Muscle of arm (tissue), 1 donor: ENCODE measurements at regions not wholly inside any gene's neighbourhood (a gene's known extent, or its start where the extent isn't known, plus 50 kb on each side); places are given as distances from the start of the nearest gene placed in this dataset.
"Not testable (repeated sequence)": the region's sequence is repeated elsewhere in the genome, so short reads cannot be mapped to it uniquely, and the experiment has no call there.

Experiments
- DNase-seq: peaks from one replicate; pipeline ENCODE4 v3.0.0-alpha.2; 2013

DNA sequence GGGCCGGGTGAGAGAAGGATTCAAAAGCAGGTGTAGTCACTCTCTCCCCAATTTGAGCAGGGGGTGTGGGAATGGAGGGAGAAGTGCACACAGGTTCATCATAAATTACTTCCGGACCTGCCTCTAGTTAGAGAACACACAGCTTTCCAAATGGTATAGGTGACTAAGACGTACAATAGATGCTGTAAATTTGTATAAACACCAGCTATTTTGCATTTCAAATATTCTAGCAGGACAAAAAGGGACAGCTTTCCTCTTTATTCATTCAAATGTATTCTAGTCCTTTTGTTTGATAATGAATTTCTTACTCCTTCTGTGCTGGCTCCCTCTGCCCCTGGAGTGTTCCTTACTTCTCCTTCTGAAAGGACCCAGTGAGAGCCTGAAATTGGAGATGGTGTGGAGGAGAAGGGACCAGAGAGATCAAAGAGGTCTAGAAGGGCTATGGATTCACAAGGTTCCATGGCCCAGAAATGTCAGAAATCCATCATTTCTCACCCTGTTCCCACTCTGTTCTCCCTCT is 53.2 kb upstream of the SH3BP4 start:
- no peak for DNase-seq

DNA sequence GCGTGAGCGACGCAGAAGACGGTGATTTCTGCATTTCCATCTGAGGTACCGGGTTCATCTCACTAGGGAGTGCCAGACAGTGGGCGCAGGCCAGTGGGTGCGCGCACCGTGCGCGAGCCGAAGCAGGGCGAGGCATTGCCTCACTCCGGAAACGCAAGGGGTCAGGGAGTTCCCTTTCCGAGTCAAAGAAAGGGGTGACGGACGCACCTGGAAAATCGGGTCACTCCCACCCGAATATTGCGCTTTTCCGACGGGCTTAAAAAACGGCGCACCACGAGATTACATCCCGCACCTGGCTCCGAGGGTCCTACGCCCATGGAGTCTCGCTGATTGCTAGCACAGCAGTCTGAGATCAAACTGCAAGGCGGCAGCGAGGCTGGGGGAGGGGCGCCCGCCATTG is 63.4 kb upstream of the SH3BP4 start:
- not testable (repeated sequence) for DNase-seq

DNA sequence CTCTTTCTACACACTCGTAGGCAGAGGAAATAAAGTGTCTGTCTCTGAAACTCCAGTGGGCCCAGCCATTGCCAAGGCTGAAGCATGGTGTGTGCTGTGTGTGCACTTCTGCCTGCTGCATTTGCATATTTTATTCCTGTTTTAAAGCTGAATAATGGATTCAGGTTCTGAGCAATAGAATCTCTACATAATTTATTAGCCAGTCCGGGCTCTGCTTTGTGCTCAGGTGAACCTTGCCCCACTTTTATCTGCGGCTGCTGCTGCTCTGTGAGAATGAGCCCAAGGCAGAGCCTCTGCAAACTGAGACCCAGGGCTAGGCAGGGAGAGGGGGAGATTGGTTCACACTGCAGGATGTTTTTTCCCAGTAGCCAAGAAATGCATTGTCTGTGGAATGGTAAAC is 64.6 kb upstream of the SH3BP4 start:
- no peak for DNase-seq

DNA sequence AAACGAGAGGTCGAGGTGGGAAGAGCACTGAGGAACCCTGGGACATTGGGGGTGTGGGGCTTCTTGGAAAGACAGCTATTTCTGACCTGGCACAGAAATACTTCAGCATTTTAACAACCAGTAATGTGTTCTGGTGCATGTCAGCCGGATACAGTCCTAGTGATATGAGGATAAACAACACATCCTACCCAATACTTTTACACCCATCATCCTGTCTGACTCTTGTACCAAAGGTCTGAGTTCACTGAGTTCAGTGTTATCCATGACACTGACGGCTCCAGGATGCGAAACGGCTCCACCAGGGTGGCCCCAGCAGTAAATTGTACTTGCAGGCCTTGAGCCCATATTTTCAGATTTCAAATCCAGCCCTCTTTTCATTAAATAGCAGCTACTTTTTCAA is 65.9 kb upstream of the SH3BP4 start:
- no peak for DNase-seq

DNA sequence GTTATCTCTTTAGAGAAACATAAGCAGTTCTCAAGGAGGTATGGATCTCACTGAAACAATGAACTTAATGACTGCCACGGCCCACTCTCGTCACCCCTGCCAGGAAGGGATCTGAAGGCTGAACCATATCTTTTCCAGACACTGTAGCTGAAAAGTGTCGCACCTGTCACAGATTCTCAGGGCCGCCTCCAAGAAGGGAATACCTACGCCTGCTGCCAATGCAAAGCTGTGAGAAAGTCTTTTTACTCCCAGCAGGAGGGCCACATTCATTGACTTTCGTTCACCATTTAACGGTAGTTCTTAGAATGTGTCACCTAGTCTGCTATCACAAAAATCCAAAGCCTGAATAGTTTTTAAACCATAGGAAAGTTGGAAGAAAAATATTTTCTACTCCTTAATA is 66.7 kb upstream of the SH3BP4 start:
- no peak for DNase-seq

DNA sequence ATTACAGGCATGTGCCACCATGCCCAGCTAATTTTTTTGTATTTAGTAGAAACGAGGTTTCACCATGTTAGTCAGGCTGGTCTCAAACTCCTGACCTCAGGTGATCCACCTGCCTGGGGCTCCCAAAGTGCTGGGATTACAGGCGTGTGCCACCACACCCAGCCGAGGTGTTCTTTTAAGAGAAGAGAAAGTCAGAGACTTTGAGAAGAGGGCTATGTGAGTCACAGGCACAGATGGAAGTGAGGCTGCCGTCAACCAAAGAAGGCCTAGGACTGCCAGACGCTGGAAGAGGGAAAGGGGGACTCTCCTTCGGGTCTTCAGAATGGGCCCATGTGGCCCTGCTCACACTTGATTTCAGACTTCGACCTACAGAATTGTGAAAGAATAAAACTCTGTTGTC is 67.2 kb upstream of the SH3BP4 start:
- DNase-seq = no peak

DNA sequence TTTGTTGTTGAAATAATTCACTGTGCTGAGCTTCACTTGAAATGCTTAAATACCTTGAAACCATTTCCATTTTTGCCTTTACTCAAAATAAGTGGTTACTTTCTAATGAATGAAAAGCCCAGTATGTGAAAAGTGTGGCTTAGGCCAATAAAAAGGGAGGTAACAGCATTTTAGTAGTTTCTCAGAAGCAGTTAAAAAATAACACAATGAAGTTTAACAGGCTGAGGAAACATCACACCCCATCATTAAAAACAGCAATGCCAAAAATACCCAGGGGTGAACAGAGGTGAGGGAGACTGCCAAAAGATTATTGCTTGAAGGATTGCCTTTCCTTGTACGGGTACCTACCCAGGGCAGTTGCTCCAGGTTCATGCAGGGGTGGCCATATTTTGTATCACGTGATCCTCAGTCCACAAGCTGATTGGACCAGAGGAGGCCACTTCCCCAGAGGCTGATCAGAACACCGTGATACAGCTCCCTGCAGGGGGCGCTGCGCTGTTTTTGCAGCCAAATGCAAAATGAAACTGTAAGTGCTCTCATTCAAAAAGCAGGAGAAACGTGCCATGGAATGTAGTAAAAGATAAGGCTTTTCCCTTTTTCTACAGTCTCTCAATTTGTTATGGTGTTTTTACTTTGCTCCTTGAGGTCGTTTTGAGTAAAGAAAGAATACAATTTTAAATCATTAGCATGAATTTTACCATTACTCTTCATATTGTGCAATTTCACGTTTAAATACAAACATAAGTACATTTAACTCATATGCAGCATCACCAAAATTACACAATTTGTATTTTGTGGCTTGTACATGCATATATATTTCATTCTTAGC is 70.2 kb upstream of the SH3BP4 start:
- DNase-seq = peak; percentile 71

DNA sequence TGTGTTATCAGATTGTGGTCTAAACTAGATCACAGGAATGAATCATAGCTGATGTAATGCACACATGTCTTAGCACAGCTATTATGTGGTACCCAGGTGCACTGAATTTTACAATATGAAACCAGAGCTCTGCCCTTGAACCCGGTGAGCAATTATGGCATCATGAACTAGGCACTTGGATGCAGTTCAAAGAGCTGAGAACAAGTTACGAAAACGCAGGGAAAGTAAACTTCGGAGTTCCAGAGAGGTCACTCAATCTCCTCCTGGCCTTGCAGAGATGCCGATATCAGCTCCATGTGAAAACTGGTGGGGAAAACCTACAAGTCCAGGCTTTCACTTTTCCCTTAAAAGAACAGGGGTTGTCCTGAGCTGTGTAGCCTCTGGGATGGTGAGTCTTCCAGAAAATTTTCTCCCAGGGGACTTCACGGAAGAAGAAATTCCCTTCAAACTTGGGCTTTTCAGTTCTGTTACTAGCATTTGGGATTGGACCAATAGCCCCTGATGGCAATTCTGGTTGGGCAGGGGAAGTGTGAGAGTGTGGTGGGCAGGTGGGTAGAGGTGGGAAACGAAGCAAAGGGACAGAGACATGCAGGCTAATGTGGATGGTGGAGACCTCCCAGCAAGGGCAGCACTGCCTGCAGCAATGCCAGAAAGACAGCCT is 71.1 kb upstream of the SH3BP4 start:
- no peak for DNase-seq

DNA sequence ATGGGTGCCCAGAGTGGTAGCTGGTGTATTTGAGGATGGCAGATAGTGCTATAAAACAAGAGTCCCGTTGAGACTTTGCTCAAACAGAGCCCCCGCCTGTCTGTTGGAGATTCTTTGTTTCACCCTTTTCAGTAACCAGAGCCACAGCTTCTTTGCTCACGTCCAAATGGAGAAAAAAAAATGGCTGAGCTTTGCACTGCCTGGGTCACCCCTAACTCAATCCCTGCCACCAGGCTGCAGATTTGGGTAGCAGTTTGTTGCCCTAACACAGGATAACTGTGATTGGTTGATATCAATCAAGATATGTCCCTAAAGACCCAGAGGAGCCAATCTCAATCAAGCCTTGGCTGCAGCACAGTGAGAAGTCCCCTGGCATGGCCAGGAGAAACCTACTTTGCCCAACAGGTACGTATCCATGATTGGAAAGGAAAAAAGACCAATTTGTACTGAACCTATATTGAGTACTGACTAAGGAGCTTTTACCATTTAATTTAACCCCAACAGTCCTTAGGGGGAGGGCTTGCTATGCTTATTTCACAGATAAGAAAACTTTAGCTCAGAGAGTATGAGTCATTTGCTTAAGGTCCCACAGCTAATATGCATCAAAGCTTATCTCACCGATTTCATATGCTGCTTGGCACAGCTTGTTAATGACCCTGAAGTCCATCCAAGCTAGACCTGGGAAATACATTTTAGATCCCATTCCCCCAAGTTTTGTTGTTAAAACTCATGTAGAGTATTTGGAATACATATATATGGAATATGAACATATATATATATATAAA is 72.0 kb upstream of the SH3BP4 start:
- no peak for DNase-seq

DNA sequence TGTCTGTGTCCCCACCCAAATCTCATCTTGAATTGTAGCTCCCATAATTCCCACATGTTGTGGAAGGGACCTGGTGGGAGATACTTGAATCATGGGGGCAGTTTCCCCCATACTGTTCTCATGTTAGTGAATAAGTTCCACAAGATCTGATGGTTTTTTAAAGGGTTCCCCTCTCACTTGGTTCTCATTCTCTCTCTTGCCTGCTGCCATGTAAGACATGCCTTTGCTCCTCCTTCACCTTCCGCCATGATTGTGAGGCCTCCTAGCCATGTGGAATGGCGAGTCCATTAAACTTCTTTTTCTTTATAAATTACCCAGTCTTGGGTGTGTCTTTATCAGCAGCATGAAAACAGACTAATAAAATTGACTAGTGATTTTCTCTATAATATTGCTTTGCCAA is 75.2 kb upstream of the SH3BP4 start:
- not testable (repeated sequence) for DNase-seq

DNA sequence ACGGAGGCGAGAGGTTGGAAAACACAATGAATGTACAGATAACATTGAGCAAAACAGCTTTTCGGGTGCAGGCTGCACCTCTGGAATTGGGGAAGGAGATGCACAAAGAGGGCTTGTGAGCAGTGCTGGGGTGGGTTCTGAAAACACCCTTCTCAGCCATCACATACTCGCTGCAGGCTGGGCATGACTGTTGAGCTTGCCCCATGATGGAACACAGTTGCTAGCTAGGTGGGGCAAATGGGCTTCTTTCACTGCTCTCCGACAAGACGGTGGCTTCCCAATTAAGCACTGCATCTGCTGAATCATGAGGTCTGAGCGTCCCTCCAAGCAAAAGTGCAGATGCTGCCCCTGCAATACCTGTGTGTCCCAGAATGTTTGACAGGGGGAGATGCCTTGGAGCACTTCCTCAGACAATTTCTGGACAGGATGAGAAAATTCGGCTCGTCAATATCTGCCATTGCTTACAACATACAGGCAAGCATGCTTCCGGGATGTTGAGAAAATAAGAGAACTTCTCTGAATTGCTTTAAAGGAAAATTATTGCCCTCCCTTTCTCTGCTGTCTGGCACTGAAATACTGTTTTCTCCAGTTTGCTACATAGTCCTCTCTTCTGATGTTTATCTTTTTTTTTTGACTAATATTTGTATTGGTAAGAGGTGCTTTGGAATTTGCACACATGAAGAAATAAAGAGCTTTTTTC is 77.3 kb upstream of the SH3BP4 start:
- DNase-seq = no peak

DNA sequence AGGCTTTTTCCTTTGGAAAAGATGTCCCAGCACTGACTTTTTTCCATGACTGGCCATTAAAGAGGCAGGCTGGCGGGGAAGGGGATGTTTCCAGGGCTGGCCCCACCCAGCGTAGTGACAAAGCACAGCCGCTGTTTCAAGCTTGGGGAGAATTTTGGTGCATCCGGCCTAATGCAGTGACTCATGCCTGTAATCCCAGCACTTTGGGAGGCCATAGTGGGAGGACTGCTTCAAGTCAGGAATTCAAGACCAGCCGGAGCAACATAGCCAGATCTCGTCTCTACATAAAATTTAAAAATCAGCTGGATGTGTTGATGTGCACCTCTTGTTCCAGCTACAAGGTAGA is 78.0 kb upstream of the SH3BP4 start:
- DNase-seq = peak; percentile 16

DNA sequence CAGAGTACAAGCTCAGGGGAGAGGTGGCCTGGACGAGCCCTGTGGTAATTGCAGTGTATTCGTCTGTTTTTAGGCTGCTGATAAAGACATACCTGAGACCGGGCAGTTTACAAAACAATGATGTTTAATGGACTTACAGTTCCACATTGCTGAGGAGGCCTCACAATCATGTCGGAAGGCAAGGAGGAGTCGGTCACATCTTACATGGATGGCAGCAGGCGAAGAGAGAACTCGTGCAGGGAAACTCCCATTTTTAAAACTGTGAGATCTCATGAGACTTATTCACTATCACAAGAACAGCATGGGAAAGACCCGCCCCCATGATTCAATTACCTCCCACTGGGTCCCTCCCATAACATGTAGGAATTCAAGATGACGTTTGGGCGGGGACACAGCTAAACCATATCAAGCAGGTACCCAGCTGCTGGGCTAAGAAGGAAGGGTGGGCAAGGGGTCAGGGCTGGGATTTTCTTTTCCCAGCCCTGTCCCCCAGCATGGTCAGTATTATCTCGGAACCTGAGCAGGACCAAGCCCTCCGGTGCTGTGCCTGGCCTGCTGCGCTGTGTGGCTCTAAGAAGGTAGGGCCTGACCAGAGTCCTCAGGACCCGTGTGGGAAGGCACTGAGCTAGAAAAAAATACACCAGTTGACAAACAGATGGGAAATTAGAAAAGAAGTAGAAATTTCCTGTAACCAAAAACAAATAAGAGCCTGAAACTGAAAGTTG is 78.6 kb upstream of the SH3BP4 start:
- no peak for DNase-seq

DNA sequence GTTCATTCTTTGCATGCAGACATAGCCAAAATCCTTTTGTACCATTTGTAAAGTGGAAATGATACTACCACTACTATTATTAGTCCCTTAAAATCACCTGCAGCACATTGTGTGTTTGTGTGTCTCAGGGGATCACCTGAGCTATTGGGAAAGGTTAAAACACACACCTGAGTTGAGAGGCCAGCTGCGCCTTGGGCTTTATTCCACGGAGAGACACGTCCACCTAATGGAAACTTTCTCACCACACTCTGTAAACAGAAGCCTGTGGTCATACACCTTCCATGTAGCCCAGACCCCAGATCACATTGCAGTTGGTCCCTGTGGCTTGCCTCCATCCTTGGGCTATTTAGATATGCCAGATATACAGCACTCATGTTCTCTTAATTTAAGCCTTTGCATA is 81.8 kb upstream of the SH3BP4 start:
- no peak for DNase-seq

DNA sequence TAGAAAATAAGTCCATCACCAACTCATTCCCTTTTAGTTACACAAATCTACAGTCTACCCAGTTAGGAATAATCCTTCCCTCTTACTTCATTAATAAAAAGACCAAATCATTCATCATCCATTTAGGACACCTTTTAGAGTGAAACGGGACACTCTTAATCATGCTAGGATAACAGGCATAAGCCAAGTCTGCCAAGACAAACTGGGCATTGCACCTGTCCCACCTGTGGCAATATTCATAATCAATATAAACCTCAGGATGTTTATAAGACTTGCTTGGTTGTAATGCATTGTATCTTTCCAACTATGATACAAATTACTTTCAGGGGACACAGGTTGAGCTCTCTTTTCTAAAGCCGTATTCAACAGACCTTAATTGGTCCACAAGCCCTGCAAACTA is 82.7 kb upstream of the SH3BP4 start:
- no peak for DNase-seq

DNA sequence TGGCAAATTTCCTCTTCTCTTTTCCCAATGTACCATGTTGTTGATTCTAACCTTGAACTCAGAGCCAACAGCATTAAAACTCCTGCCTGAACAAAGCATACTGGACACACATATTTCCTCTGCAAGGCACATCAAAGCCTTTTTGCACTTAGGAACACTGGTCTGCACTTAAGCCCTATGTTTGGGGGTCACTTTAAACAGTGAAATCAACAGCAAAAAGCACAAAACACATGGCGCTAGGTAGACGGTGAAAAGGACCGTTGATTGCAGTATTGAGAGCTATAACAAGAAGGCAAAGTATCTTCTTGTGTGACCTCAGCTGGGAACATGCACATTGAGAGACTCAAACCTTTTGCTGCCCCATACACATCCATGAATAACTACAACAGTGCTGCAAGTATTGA is 83.9 kb upstream of the SH3BP4 start:
- no peak for DNase-seq

DNA sequence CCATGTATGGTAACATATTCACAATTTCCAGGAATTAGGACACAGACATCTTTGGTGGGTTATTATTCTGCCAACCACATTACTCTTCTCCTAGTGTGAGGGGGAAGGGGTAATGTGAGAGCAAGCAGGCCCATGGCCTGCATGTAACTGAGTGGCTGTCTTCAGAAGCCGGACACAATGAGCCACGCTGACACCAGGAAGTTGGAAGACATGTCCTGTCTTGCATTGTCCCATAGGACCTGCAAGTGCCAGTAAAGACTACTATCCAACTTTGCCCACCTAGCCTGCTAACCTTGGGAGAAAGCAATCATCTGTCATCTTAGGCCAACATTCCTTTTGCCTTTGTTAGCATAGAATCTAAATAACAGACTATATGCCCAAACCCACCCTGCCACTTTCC is 86.2 kb upstream of the SH3BP4 start:
- no peak for DNase-seq

DNA sequence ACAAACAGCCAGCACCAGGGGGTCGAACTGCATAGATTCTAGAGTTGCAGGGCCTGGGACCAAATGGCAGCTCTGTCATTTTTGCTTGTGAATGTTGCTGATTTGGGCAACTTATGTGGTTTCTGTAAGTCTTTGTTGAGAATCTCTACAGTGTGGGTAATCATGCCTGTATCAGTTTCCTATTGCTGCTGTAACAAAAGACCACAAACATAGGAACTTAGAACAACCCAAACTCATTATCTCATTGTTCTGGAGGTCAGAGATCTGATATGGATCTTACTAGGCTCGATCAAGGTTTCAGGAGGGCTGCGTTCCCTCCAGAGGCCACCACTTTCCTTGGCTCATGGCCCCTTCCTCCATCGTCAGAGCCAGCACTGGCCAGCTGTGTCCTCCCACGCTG is 86.8 kb upstream of the SH3BP4 start:
- no peak for DNase-seq

DNA sequence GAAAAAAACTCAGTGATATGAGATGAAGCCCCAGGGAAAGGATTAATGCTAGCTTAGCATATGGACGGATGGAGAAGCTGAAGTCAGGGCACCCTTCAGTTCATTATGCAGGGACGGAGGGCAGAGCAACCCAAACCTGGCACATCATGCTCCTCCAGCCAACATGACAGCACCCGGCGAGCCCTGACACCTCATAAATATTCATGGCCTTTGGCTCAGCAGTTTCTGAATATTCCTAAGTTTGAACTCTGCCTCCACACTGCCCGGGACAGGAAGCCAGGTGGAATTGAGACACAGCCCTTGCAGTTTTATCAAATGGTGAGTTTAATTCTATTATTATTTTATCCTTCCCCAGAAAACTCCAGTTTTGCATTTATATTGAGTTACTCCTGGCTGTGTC is 87.3 kb upstream of the SH3BP4 start:
- DNase-seq = no peak

DNA sequence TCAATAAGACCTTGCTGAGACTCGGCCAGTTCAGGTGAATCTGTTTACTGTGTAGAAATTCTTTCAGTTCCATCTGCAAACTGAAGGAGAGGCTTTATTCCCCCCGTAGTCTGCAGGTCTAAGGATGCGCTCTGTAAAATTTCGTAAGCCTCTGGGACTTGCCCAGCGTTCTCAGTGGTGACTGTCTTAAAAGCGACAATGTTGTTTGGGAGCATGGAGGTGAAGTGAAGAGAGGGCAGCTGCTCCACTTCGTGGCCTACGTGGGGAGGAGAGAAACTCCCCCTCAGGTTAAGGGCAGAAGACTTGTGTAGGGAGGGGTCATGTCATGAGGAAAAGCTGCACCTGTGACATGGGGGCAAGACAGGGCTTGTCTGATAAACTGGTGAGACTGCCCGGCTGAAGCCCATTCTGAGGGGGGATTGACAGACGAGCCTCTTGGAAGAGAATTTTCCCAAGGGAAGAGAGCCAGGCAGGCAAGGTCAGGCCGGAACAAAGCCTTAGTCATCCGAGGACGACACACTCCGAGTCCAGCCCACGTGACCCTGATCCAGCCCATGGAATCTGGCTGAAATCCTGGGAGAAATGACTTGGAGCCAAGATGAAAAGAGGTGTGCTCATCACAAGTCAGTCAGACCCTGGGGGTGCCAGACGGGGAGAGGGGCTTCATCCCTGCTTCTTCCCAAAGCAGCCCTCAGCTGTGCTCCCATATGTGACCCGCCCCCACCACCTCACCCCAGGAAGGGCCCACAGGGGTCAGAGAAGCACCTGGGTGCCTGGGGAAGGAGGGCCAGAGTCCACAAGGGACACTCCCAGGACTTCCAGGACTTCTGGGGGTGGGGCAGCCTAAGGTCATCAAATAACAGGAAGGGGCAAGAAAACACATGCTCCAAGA is 88.5 kb upstream of the SH3BP4 start:
- no peak for DNase-seq
